NCI-H510A (cell line): ENCODE measurements at regions not wholly inside any gene's neighbourhood (a gene's known extent, or its start where the extent isn't known, plus 50 kb on each side); places are given as distances from the start of the nearest gene placed in this dataset.
"Not testable (repeated sequence)": the region's sequence is repeated elsewhere in the genome, so short reads cannot be mapped to it uniquely, and the experiment has no call there.

Source experiments
- DNase-seq: peaks from one replicate; lab custom pipeline; 2025; lab: John Stamatoyannopoulos, UW

DNA sequence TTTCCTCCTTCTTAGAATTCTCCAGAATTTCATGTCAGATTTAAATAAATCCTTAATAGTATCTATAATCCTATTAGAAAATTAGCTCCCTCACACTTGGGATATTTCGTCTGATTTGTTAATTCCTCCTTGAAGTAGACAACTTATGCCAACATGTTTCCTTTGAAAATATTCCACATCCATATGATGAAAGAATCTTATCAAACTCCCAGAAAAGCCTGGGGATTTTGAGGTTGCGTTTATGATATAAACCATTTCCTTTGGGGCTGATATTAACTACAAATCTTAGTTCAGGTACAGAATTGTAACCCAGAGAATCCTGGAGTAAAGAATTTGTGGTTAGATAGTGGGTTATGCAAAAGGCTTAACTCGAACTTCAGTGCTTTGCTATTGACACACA is 2373.8 kb upstream of the ACO1 start:
- DNase-seq = no peak

DNA sequence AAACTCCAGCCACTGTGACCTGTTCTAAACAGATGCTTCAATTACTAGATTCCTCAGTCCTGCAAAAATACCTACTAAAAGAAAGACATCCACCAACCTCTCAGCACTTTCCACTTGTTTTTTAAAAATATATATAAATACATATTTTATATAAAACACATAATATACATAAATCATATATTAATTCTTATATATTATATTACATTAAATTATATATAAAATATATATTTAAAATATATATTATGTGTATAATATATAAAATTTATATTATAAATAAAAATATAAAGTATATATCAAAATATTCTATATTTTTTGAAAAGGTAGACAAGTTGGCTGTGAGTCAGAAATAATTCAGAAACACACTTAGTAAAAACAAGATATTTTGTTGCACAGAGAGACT is 2371.8 kb upstream of the ACO1 start:
- no peak for DNase-seq

- DNase-seq = no peak
Observed at GRCh38 chr9:30015073-30015472, 2369.4 kb upstream of the ACO1 start.

DNA sequence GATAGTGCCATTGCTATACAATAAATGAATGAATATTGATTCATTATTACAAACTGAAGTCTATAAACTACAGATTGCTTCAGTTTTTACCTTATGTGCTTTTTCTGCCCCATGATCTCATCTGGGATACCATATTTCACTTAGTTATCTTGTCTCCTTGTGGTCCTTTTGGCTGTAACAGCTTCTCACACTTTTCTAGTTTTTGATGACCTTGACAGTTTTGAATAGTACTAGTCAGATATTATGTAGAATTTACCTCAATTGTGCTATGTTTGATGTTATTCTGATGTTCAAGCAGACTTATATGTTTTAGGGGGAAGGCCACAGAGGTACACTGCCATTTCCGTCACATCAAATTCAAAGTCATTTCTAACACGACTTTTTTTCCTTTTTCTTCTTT is 2364.3 kb upstream of the ACO1 start:
- no peak for DNase-seq

GRCh38 chr9:30035761-30036160 is 2348.7 kb upstream of the ACO1 start:
- no peak for DNase-seq

GRCh38 chr9:30036558-30036957 is 2347.9 kb upstream of the ACO1 start:
- no peak for DNase-seq

DNA sequence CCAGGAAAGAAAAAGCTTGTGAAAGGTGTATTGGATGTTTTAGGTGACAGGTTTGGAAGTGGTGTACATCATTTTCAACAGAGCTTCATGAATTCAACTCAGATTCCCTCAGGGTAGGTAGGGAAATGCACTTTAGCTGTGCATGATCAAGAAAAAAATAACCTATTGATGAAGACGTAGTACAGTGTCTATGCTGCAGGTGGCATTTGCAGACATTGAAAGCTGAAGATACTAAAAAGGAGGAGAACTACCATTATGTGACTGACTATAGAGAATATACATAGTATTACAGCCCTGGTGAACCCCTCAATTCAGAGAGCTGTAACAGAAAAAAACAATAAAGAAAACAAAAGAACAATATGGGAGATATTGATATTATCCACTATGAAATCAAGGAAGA is 2344.7 kb upstream of the ACO1 start:
- no peak for DNase-seq

DNA sequence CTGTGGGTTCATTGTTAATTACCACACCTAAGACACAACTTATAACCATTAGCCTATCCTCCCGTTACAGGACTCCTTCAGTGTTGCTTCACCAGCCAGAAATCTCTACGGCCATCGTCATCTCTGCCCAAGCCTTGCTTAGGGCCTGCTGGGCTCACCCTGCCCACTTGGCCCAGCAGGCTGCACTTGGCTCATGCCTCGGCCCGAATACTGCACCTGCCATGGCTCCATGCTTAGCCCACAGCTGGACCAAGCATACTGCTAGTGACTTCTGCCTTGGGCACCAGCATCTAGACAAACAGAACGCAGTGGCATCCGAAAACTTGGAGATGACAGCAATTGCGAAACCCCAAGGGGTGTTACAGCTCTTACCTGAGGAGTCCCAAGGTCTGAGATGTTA is 2336.0 kb upstream of the ACO1 start:
- no peak for DNase-seq

DNA sequence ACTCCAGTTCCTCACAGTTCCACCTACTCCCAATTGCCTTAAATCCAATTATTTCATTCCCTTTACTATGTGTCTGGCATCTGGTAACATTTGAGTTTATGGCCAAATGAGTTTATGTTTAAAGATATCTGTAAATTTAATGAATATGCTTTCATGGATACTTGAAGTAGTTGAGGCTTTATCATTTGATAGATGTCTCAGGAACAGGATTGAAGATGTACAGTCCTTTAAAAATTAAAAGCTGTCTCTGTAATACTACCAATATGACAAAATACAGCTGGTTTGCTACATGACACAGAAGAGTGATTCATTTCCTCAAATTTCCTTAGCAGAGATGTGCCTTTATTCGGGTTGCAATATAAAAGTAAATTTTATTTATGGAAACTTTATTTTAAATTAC is 2326.0 kb upstream of the ACO1 start:
- DNase-seq = no peak

DNA sequence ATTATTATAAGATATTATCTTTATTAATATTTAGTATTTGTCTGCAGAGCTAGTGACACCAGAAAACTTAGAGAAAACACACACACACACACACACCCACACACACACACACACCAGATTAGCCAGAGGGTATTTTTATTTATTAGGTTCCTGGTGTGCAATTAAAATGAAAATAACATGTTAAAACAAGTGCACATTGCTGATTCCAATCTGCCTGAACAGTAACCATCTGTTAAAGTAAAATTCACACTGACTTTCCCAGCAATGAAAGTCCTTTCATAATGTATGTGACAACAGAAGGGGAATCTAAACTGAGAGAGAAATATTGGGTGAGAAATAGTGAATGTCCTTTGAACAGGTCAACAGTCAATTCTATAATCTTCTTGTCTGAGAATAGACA is 2323.5 kb upstream of the ACO1 start:
- DNase-seq = no peak

GRCh38 chr9:30065888-30066287 is 2318.6 kb upstream of the ACO1 start:
- no peak for DNase-seq

DNA sequence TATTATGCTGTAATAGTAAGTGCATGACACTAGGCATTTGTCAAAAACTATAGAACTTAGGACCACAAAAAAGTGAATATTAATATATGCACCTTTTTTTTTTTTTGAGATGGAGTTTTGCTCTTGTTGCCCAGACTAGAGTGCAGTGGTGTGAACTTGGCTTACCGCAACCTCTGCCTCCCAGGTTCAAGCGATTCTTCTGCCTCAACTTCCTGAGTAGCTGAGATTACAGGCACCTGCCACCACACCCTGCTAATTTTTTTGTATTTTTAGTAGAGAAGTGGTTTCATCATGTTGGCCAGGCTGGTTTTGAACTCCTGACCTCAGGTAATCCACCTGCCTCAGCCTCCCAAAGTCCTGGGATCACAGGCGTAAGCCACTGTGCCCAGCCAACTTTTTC is 2315.2 kb upstream of the ACO1 start:
- not testable (repeated sequence) for DNase-seq

- no peak for DNase-seq
Observed at GRCh38 chr9:30075022-30075421, 2309.4 kb upstream of the ACO1 start.

- no peak for DNase-seq
Observed at GRCh38 chr9:30075451-30076199, 2308.8 kb upstream of the ACO1 start.

- no peak for DNase-seq
Observed at GRCh38 chr9:30078195-30078594, 2306.2 kb upstream of the ACO1 start.

GRCh38 chr9:30089428-30089827 is 2295.0 kb upstream of the ACO1 start:
- DNase-seq = no peak

DNA sequence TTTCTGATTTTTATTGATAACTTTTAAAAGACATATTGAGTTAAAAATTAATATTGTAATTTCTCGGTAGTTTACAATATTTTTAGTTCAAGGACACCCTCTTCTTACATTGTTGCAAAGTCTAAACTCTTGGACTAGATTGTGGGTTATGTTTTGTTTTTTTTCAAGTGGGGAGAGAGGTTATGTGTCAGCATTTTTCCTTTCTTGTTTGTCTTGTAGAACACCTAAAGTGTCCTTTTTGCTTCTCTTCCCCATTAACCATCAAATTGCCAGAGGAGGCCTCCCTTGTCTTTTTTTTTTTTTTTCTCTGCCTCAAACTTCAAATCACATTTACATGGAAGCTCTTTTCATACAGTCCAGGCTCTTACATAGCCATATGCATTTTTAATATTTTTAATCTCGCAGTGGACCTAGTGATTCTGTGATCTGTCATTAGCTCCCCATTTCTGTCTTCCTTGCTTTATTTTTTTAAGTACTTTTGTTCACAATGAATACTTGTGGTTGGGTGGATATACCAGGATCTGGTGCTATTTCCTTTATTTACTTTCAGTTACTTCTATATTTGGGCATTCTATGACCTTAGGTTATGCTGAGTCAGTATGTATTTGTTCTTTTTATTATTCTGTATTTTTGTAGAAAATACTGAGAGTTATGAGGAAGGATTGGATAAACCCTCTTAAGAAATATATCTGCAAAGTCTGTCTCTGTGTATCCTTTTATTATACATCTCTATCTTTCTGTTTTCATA is 2280.6 kb upstream of the ACO1 start:
- DNase-seq = no peak

- not testable (repeated sequence) for DNase-seq
Observed at GRCh38 chr9:30107134-30107533, 2277.3 kb upstream of the ACO1 start.

GRCh38 chr9:30116673-30117217 is 2267.7 kb upstream of the ACO1 start:
- no peak for DNase-seq

GRCh38 chr9:30120666-30121065 is 2263.8 kb upstream of the ACO1 start:
- no peak for DNase-seq

DNA sequence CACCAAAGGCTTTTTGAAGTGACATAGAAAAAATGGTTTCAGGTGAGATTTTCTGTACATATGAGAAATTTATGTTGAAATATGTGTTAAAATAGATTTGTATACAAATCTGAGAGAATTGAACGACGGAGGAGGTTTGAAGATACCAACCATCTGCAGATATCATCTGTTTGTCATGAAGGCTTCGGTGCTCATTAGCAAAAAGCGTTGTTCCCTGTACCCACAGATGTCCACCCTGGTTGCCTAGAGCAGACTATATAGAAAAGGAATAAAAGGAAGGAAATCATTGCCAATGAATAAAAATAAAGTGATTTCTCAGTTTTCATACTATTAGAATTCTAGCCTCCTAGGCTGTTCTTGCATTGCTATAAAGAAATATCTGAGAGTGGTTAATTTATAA is 2262.8 kb upstream of the ACO1 start:
- no peak for DNase-seq

GRCh38 chr9:30125881-30126280 is 2258.6 kb upstream of the ACO1 start:
- no peak for DNase-seq

DNA sequence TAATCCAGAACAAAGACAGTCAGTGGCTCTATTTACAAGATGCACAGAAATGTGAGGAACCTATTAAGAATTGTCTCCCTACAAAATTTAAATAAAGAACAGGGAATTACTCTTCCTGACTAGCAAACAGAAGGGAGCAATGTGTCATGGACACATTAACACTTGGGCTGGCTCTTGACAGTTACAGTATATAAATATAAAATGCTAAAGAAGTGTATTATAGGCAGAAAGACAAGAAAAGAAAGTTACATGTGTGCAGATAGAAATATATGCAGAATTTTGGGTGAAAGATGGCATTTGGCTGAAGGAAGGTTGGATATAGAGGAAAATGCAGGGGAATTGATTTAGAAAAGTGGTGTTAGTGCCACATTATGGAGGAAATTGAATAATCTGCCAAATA is 2257.1 kb upstream of the ACO1 start:
- DNase-seq = no peak
